GM19438 (cell line): ENCODE measurements at regions not wholly inside any gene's neighbourhood (a gene's known extent, or its start where the extent isn't known, plus 50 kb on each side); places are given as distances from the start of the nearest gene placed in this dataset.

Source experiments
- ATAC-seq: cut with Tn5 transposase; IDR thresholded peaks from one replicate; pipeline ENCODE4 v1.9.1; 2021; ENCODE audit warnings: low read depth; ENCODE audit not compliant: unreplicated experiment

GRCh38 chr6:113558431-113558830, 298.7 kb upstream of the MARCKS start:
- no peak for ATAC-seq

GRCh38 chr6:113558966-113559365, 298.2 kb upstream of the MARCKS start:
- no peak for ATAC-seq

DNA sequence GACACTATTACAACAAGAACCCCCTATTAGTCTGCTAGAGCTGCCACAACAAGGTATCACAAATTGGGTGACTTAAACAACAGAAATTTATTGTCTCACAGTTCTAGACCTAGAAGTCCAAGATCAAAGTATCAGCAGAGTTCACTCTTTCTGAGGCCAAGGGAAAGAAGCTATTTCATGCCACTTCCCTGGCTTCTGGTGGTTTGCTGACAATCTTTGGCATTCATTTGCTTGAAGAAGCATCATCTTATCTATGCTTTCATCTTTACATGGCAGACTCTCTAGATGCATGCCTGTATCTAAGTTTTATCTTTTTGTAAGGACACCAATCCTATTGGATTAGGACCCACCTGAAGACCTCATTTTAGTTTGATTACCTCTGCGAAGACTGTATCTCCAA, 296.8 kb upstream of the MARCKS start:
- ATAC-seq = no peak

DNA sequence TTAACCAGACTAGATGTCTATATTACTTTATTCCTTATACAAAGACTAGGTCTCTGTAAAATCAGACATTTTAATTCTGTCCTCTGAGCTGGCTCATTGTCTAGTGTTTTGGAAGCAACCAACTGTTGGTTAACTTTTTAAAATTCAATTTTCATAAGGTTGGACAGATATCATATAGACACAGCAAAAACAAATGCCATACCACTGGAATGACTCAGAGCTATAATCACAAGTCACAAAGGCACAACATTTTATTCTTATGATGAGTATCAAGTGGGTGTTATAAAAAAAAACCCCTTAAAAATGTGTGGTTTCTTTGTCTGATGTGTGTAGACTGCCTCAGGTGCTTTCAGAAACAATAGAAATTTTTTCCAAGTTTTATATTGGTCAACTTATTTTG, 296.2 kb upstream of the MARCKS start:
- no peak for ATAC-seq

DNA sequence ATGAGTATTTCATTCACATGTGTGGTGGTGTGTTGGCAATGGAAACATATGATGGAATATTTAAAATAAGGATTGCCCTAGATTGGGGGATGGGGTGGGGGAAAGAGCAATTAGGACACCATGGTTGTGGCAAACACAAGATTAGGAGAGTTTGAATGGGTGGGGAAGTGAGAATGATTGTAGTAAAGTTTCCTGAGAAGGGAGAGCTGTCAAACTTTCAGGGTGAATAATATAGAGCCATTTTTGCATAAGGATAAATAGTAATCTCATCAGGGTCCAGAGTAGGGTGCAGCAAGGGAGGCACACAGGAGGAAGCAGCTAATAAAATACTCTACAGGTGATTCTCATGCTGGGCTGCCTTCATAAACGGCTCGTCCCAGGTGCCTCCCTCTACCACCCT, 294.9 kb upstream of the MARCKS start:
- ATAC-seq = no peak

DNA sequence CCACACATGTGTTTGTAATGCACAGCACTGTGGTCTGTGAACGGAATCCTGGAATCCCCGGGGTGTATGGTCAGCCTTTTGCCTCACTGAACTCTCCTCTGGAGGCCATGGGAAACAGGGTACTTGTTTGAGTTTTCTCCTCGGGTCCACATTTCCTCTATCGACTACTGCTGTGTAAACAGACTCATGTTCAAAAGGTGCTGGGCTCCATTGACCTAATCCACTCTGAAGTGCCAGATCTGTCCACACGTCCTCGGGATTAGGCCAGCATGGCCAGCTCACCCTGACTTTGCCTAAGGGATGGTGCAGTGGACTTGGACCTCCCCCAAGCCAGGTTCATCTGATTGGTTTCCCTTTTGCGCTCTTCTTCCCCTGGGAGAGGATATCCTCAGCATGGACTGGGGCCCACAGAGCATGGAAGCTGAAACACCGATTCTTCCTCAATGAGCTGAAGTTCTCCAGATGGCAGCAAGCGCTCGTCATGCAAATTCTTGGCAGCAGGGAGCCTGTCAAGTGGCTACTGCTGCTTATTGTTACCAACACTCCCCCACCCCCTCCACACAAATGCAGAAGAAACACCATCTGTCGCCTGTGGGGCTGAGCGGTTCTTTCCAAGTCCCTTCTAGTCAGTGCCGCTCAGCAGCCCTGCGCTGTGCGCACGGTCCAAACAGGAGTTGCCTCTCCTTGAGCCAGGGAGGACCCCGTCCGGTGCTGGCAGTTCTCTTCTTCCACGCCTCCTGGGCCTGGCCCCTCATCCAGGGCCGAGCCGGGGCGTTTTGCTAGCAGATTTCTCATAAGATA, 292.6 kb upstream of the MARCKS start:
- ATAC-seq = no peak

- ATAC-seq = no peak
Measured at GRCh38 chr6:113565306-113565705, 291.8 kb upstream of the MARCKS start.

- no peak for ATAC-seq
Measured at GRCh38 chr6:113570161-113570560, 287.0 kb upstream of the MARCKS start.

DNA sequence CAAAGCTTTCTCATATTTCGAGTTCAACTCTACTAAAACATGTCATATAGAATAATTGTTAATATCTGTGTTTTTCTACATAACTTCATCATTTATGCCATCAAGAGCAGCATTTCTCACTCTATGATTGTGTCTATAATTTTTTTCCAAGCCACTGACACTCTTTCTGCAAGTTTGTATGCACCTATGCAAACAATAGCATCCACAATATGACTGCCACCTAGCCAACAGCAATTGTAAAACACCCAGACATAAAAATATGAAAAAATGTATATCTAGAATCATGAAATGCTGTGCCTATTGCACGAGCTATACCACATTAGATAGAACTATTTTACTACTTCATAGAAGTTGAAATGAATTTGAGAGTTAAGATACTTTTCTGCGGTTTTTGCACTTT, 286.5 kb upstream of the MARCKS start:
- ATAC-seq = no peak

DNA sequence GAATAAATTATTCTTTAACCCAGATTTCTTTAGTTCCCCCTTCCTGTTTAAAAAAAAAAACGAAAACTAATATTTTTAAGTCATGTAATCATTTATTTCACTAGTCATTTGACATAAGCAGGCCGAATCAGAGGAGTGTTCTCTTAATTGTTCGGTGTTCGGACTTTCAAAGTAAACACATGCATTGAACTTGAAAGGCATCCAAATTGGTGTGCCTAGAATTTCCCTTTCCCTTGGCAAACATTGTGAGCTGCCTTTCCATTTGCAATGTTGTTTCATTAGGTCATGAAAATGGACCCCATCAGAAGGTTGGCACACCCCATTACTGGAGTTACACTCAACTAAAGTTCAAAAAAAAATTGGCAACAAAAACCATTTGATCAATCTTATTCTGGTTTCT, 283.0 kb upstream of the MARCKS start:
- no peak for ATAC-seq

DNA sequence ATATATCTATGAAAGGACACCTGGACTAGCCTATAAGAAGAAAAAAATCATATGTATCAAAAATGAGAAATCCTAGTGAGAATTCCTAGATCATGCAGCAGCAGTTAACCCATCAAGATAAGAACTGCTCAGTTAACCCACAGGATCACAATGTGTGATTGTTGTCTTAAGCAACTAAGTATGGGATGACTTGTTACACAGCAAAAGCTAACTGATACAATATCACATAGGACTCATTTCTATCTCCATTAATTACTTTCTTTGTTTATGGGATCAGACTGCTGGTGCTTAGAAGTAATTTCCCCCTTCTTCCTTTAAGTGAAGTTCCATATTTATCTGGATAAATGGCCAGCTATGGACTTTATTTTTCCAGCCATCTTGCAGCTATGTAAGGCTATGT, 280.8 kb upstream of the MARCKS start:
- ATAC-seq = no peak

GRCh38 chr6:113578691-113579090, 278.5 kb upstream of the MARCKS start:
- no peak for ATAC-seq

DNA sequence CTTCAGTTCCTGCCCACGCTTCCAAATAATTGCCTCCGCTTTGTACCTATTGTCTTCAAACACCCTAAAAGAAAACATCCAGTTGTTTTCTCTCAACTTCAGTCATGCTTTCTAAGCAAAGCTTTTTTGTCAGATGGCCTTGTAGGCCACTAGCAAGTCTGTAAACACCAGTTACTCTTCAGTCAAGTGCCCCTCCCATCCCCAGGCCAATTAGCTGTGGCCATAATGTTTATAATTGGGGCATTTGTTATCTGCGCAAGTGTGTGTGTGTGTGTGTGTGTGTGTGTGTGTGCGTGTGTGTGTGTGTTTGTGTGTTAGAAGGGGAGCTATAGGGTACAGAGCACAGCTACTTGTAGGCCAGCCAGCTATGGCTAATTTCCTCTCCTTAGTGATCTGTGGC, 272.4 kb upstream of the MARCKS start:
- no peak for ATAC-seq

DNA sequence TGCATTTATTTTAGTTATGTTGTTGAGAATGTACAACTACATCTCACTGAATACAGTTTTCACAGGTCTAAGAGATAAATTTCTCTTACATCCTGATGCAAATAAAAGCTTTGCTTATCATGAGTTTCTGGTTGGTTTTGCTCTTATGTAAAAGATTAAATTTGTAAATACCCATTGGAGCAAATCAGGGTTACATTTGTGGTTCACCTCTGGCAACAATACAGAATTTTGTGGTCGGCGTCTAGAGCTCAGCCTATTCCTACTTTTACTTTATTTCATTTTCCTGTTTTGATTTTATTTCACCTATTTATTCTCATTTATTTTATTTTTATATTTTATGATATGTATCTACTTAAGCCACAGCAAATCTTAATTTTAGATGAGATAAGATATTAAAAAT, 271.9 kb upstream of the MARCKS start:
- ATAC-seq = no peak

- no peak for ATAC-seq
Measured at GRCh38 chr6:113586413-113587077, 270.6 kb upstream of the MARCKS start.

DNA sequence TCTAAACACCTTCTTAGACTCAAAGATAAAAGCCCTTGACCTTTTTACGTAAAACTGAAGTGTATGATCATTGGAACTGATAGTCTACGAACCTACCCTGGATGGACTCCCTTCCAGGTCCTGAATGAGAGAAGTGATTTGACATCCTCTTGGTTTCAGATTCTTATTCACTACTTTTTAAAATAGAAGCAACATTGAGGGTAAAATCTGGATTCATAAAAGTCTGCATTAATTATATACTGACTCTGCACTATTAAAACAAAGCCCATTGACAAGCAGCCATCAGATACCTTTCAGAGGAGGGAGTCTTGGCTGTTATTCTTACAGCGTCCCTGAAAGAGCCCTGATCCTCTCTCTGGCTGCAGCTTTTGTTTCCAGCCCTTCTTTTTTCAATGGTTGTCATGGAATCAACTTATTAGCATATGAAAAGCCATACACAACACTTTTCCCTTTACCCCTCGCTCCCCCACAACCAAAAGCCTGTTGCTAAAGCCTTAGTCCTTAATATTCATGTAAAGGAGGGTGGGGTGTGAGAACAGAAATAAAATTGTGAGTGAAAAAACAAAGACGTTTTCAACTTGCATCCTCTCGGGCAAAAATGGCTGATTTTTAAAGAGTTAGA, 270.0 kb upstream of the MARCKS start:
- ATAC-seq = no peak

GRCh38 chr6:113588646-113589045, 268.5 kb upstream of the MARCKS start:
- no peak for ATAC-seq

GRCh38 chr6:113591896-113592827, 265.0 kb upstream of the MARCKS start:
- no peak for ATAC-seq

GRCh38 chr6:113594726-113595125, 262.4 kb upstream of the MARCKS start:
- no peak for ATAC-seq

DNA sequence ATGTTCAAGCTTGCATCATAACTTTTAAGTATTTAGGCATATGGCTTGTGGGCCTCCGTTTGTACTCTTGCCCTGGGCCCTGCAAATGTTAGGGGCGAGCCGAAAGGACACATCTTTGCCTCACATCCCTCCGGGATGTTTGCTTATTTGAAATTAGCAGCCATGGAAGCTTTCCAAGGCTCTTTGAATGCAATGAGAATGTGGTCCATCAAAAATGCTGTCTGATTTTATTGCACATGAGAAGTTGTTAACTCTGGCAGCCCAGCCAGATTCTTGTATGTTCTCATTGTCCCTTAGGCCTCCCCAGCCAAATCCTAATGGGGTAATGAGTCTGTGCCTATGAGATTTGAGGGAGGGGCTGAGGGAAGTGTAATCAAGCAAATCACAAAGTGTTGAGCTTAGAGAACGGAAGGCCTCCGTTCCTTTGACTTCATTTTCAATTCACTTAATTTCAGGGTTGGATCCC, 261.2 kb upstream of the MARCKS start:
- ATAC-seq = no peak
